ENCODE measurements at regions not wholly inside any gene's neighbourhood (a gene's known extent, or its start where the extent isn't known, plus 50 kb on each side); places are given as distances from the start of the nearest gene placed in this dataset.

DNA sequence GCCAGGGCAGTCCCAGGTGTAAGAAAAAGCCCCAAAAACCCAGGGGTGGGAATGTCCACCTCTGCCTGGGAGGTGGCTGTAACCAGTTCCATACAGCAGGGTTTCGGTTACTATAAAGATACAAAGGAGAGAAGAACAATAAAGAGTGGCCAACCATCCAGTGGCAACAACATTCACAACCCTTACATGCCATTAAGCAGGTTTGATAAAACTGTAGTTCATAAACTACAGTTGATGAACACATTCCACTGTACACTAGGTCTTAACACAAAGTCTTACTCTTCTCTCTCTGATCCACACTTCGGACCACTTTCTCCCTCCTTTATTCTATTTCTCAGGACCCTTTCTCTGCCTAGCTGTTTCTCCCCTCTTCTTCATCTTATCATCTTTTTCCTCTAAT lies 152.0 kb downstream of the TLE3 start:
- no peak for TF ChIP-seq POLR2A (IDR thresholded peaks at IDR 0.05)
- TF ChIP-seq, protein P1, sequence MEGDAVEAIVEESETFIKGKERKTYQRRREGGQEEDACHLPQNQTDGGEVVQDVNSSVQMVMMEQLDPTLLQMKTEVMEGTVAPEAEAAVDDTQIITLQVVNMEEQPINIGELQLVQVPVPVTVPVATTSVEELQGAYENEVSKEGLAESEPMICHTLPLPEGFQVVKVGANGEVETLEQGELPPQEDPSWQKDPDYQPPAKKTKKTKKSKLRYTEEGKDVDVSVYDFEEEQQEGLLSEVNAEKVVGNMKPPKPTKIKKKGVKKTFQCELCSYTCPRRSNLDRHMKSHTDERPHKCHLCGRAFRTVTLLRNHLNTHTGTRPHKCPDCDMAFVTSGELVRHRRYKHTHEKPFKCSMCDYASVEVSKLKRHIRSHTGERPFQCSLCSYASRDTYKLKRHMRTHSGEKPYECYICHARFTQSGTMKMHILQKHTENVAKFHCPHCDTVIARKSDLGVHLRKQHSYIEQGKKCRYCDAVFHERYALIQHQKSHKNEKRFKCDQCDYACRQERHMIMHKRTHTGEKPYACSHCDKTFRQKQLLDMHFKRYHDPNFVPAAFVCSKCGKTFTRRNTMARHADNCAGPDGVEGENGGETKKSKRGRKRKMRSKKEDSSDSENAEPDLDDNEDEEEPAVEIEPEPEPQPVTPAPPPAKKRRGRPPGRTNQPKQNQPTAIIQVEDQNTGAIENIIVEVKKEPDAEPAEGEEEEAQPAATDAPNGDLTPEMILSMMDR (IDR thresholded peaks at IDR 0.05): no peak
